Right lobe of liver (tissue), 4 donors: ENCODE measurements at regions not wholly inside any gene's neighbourhood (a gene's known extent, or its start where the extent isn't known, plus 50 kb on each side); places are given as distances from the start of the nearest gene placed in this dataset.

Experiments
- CTCF ChIP-seq, 4 donors: fragments of 200-600 bp in 3 of 4; fragments of 450-650 bp in 1 of 4; IDR thresholded peaks; one replicate each; pipeline versions ENCODE4 v1.5.1 to v1.8.0; 2016 to 2022; ENCODE audit warnings: antibody characterized with exemption in 4 of 4, mild to moderate bottlenecking in 2 of 4
- POLR2A ChIP-seq: fragments of 450-650 bp; IDR thresholded peaks from one replicate; pipeline ENCODE4 v1.6.1; 2017; ENCODE audit warnings: antibody characterized with exemption, mild to moderate bottlenecking
- donor health status: DM: no; HTN: no; CAD: no.
- donor health status: DM: no; HTN: no; CAD: no.
- donor health status: DM: no; HTN: yes; CAD: no.

DNA sequence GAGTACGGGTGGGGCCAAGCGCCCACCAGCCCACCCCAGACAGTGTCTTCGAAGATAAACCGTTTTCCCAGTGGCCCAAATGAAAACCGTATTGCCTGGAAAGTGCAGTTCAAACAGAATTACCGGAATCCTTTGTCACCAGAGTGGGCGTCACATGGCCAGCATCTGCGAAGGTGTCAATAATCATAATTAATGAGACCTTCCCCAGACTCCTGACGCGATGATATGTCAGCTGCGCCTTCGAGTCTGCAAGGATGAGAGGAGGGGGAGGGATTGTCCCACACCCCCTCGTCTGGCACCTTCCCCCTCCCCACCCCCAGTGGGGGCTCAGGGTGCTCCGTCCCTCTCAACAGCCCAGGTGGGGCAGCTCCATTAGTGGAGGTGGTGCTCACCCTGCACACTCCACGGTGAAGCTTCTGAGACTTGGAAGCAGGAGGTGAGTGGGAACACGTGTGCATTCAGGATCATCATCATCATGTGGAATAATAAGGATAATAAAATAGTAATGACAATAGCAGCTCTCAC, 215.1 kb downstream of the PTPRU start:
- TF ChIP-seq CTCF (IDR thresholded peaks at IDR 0.05), result no peak
- no peak for TF ChIP-seq POLR2A
